ENCODE measurements at regions not wholly inside any gene's neighbourhood (a gene's known extent, or its start where the extent isn't known, plus 50 kb on each side); places are given as distances from the start of the nearest gene placed in this dataset.

DNA sequence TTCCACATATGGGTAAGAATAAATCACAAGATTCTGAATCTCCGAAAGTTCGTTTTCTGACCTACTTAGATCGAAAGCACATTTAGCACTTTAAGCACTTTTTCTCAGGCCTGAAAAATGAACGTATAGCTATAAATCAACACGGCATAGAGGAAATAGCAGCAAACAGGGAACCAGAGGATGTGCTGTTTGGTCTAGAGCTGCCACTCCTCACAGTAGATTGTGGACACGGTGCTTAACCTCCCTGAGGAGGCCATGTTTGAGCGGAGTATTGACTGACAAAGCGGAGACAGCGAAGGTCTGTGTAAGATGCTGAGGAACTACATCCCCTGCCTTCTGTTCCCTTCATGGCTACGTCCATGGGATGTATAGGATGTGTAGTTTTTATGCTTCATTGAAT, 452.8 kb upstream of the NCAM2 start:
- peaks cover 3% of the 10 kb centered on the region for H3K9me3 ChIP-seq (ENCODE audit: insufficient read depth, low read length, severe bottlenecking)
- H3K4me3 ChIP-seq (ENCODE audit: low read depth in 1 of 2, low read length in 2 of 2) = no peak overlapping the region
- no peaks in the 10 kb centered on the region for H3K4me1 ChIP-seq (ENCODE audit: insufficient read depth, low read length)
- H3K79me2 ChIP-seq (ENCODE audit: insufficient read depth, low read length) = no peaks in the 10 kb centered on the region
- H4K20me1 ChIP-seq (ENCODE audit: insufficient read depth, low read length) = no peaks in the 10 kb centered on the region
- H3K4me2 ChIP-seq (ENCODE audit: insufficient read depth, low read length) = no peak overlapping the region
- DNase-seq = no peak
- H3K27ac ChIP-seq (ENCODE audit: low read length) = no peak overlapping the region
- no peaks in the 10 kb centered on the region for H3K36me3 ChIP-seq (ENCODE audit: insufficient read depth, low read length)
- H3K27me3 ChIP-seq (ENCODE audit: insufficient read depth, low read length, poor library complexity) = no peaks in the 10 kb centered on the region
- H3K9ac ChIP-seq (ENCODE audit: low read depth, low read length) = no peak overlapping the region
- no peak for ATAC-seq (ENCODE audit: insufficient read depth, low read depth)
- no peak overlapping the region for H2AFZ ChIP-seq (ENCODE audit: low read depth, low read length)
- TF ChIP-seq, protein P1, sequence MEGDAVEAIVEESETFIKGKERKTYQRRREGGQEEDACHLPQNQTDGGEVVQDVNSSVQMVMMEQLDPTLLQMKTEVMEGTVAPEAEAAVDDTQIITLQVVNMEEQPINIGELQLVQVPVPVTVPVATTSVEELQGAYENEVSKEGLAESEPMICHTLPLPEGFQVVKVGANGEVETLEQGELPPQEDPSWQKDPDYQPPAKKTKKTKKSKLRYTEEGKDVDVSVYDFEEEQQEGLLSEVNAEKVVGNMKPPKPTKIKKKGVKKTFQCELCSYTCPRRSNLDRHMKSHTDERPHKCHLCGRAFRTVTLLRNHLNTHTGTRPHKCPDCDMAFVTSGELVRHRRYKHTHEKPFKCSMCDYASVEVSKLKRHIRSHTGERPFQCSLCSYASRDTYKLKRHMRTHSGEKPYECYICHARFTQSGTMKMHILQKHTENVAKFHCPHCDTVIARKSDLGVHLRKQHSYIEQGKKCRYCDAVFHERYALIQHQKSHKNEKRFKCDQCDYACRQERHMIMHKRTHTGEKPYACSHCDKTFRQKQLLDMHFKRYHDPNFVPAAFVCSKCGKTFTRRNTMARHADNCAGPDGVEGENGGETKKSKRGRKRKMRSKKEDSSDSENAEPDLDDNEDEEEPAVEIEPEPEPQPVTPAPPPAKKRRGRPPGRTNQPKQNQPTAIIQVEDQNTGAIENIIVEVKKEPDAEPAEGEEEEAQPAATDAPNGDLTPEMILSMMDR (IDR thresholded peaks at IDR 0.05; ENCODE audit: borderline replicate concordance, extremely low read depth, low read length, poor library complexity, severe bottlenecking) = no peak
- TF ChIP-seq EZH2 (IDR thresholded peaks at IDR 0.05; ENCODE audit: borderline replicate concordance, low read depth, low read length, severe bottlenecking) = no peak

DNA sequence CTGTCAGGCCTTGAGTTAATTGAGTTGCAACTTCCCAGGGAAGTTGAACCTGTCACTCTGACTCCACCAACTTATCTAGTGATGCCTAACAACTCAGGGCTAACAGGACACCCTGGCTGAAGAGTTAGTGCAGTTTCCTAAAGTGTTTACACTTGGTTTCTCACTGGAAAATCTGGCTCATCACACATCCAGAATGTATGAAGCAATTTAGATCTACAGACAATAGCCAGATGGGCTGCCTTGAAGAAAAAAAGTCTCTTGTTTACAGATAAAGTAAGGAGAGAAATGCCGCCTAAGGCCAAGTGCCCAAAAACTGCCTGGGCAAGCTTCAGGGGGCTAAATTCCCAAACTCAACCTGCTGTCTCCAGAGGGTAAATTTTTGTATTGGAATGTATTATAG, 446.3 kb upstream of the NCAM2 start:
- H3K36me3 ChIP-seq (ENCODE audit: insufficient read depth, low read length) = no peaks in the 10 kb centered on the region
- DNase-seq = no peak
- H3K4me1 ChIP-seq (ENCODE audit: insufficient read depth, low read length) = no peaks in the 10 kb centered on the region

DNA sequence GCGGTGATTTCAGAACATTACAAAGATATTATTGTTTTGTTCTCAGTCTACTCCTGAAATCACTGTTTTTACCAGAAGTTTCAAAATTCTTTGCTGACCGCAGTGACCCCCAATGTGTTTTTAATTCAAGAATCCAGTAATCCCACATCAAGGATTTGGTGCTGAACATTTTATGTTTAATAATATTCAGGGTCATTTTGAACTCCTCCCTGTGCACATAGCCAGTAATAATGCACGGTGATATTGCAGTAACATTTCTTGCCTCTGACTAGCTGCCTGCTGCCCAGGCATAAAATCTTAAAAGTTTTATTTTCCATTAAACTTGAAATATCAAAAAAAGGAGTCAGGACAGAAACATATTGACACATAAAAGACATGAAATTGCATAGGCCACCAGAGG, 443.4 kb upstream of the NCAM2 start:
- Histone ChIP-seq H3K9me3 (ENCODE audit: insufficient read depth, low read length, severe bottlenecking) (no peaks in the 10 kb centered on the region), H3K27me3 (ENCODE audit: insufficient read depth, low read length, poor library complexity) (no peaks in the 10 kb centered on the region), H4K20me1 (ENCODE audit: insufficient read depth, low read length) (no peaks in the 10 kb centered on the region), H3K4me2 (ENCODE audit: insufficient read depth, low read length) (no peak overlapping the region), H3K4me1 (ENCODE audit: insufficient read depth, low read length) (no peaks in the 10 kb centered on the region), H3K4me3 (ENCODE audit: low read depth in 1 of 2, low read length in 2 of 2) (no peak overlapping the region), H3K79me2 (ENCODE audit: insufficient read depth, low read length) (no peaks in the 10 kb centered on the region), H3K27ac (ENCODE audit: low read length) (no peak overlapping the region), H2AFZ (ENCODE audit: low read depth, low read length) (no peak overlapping the region), H3K9ac (ENCODE audit: low read depth, low read length) (no peak overlapping the region), H3K36me3 (ENCODE audit: insufficient read depth, low read length) (no peaks in the 10 kb centered on the region)
- DNase-seq = no peak
- TF ChIP-seq, protein P1 (IDR thresholded peaks at IDR 0.05; ENCODE audit: borderline replicate concordance, extremely low read depth, low read length, poor library complexity, severe bottlenecking) = no peak
- no peak for TF ChIP-seq EZH2 (IDR thresholded peaks at IDR 0.05; ENCODE audit: borderline replicate concordance, low read depth, low read length, severe bottlenecking)
- ATAC-seq (ENCODE audit: insufficient read depth, low read depth) = no peak

More for the DNA sequence above, 446.3 kb upstream of the NCAM2 start:
- H3K4me2 ChIP-seq (ENCODE audit: insufficient read depth, low read length) = no peak overlapping the region
- TF ChIP-seq EZH2 (IDR thresholded peaks at IDR 0.05; ENCODE audit: borderline replicate concordance, low read depth, low read length, severe bottlenecking) = no peak
- TF ChIP-seq, protein P1 (IDR thresholded peaks at IDR 0.05; ENCODE audit: borderline replicate concordance, extremely low read depth, low read length, poor library complexity, severe bottlenecking) = no peak
- no peak overlapping the region for H3K4me3 ChIP-seq (ENCODE audit: low read depth in 1 of 2, low read length in 2 of 2)
- H3K27ac ChIP-seq (ENCODE audit: low read length) = no peak overlapping the region
- ATAC-seq (ENCODE audit: insufficient read depth, low read depth) = no peak
- H3K9me3 ChIP-seq (ENCODE audit: insufficient read depth, low read length, severe bottlenecking) = no peaks in the 10 kb centered on the region
- H3K79me2 ChIP-seq (ENCODE audit: insufficient read depth, low read length) = no peaks in the 10 kb centered on the region
- H2AFZ ChIP-seq (ENCODE audit: low read depth, low read length) = no peak overlapping the region
- H4K20me1 ChIP-seq (ENCODE audit: insufficient read depth, low read length) = no peaks in the 10 kb centered on the region
- H3K27me3 ChIP-seq (ENCODE audit: insufficient read depth, low read length, poor library complexity) = no peaks in the 10 kb centered on the region
- no peak overlapping the region for H3K9ac ChIP-seq (ENCODE audit: low read depth, low read length)

DNA sequence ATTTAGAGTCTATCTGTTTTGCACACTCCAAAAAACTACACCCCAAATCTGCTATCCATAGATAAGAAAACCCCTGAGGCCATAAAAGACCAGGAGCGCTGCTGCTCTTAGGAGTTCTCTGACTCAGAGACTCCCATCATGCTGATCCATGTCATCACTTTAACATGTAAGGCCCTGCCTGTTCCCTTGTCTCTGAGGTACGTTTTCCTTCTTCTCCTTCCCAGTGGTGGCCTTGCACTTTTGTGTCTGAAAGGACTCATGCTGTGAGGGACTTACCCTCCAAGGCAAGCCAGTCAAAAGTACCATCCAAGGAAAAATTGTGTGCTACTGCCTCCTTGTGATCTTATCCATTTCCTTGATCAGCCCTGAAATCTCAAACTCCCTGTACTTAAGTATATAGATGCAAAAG, 427.4 kb upstream of the NCAM2 start:
- TF ChIP-seq EZH2 (IDR thresholded peaks at IDR 0.05; ENCODE audit: borderline replicate concordance, low read depth, low read length, severe bottlenecking) = no peak
- TF ChIP-seq, protein P1 (IDR thresholded peaks at IDR 0.05; ENCODE audit: borderline replicate concordance, extremely low read depth, low read length, poor library complexity, severe bottlenecking) = no peak
- Histone ChIP-seq H3K4me1 (ENCODE audit: insufficient read depth, low read length) (no peaks in the 10 kb centered on the region), H3K4me2 (ENCODE audit: insufficient read depth, low read length) (no peak overlapping the region), H3K27ac (ENCODE audit: low read length) (no peak overlapping the region), H3K36me3 (ENCODE audit: insufficient read depth, low read length) (no peaks in the 10 kb centered on the region), H3K27me3 (ENCODE audit: insufficient read depth, low read length, poor library complexity) (no peaks in the 10 kb centered on the region), H2AFZ (ENCODE audit: low read depth, low read length) (no peak overlapping the region), H3K79me2 (ENCODE audit: insufficient read depth, low read length) (no peaks in the 10 kb centered on the region), H3K4me3 (ENCODE audit: low read depth in 1 of 2, low read length in 2 of 2) (no peak overlapping the region), H3K9me3 (ENCODE audit: insufficient read depth, low read length, severe bottlenecking) (no peaks in the 10 kb centered on the region), H3K9ac (ENCODE audit: low read depth, low read length) (no peak overlapping the region), H4K20me1 (ENCODE audit: insufficient read depth, low read length) (no peaks in the 10 kb centered on the region)
- ATAC-seq (ENCODE audit: insufficient read depth, low read depth) = no peak
- DNase-seq = no peak

All from DND-41 (cell line).